SK-N-SH treated with all-trans-retinoic acid at 6 μM for 48 hours (cell line): ENCODE measurements at regions not wholly inside any gene's neighbourhood (a gene's known extent, or its start where the extent isn't known, plus 50 kb on each side); places are given as distances from the start of the nearest gene placed in this dataset.

Source experiments
- ARNTL ChIP-seq: fragments of 450-650 bp; formaldehyde crosslinking; IDR thresholded peaks from 2 replicates; pipeline ENCODE4 v1.5.0; 2020; ENCODE audit warnings: low read depth, mild to moderate bottlenecking, moderate library complexity, borderline replicate concordance
- ISL1 ChIP-seq: fragments of 250-450 bp; sonication (Bioruptor Pico); IDR thresholded peaks from 2 replicates; pipeline ENCODE4 v2.1.2; 2022; ENCODE audit warnings: mild to moderate bottlenecking, moderate library complexity
- TF ChIP-seq, protein P1 (sequence below): fragments of 250-450 bp; sonication (Bioruptor Pico); IDR thresholded peaks from 2 replicates; pipeline ENCODE4 v1.8.0; 2021; ENCODE audit warnings: low read depth, mild to moderate bottlenecking, moderate library complexity, borderline replicate concordance

DNA sequence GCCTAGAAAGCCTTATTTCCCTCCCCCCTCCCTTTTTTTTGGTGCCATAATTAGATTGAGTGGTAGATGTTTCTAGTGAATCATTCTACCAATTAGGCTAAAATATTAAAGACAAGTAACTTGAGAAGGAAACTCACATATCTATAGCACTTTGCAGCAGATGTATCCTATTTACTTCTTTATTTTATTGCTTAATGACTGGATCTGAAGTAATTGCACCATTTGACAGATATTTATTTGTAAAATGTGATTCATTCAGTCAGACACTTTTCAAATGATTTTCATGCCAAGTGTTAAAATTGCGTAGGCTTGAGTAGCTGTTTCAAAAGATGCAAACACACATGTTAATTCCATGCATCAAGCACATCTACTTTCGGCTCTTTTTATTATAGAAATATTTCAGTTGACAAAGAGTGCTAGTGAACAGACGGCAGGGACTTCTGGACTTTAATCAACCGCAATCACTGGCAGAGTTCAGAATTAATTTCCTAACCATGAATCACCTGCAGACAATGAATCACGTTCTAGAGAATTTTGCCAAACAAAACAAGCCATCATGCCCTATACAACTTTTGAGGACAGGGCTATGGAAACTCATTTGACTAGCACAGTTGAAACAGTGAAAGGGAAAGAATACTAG, 636.8 kb downstream of the MECOM start:
- no peak for TF ChIP-seq ISL1
- TF ChIP-seq, protein P1, sequence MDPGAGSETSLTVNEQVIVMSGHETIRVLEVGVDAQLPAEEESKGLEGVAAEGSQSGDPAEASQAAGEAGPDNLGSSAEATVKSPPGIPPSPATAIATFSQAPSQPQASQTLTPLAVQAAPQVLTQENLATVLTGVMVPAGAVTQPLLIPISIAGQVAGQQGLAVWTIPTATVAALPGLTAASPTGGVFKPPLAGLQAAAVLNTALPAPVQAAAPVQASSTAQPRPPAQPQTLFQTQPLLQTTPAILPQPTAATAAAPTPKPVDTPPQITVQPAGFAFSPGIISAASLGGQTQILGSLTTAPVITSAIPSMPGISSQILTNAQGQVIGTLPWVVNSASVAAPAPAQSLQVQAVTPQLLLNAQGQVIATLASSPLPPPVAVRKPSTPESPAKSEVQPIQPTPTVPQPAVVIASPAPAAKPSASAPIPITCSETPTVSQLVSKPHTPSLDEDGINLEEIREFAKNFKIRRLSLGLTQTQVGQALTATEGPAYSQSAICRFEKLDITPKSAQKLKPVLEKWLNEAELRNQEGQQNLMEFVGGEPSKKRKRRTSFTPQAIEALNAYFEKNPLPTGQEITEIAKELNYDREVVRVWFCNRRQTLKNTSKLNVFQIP (CRISPR knock-in tag) = no peak
- no peak for TF ChIP-seq ARNTL (CRISPR knock-in tag)
